HS-5 (cell line): ENCODE measurements at regions not wholly inside any gene's neighbourhood (a gene's known extent, or its start where the extent isn't known, plus 50 kb on each side); places are given as distances from the start of the nearest gene placed in this dataset.
A peak's percentile ranks its signal among the peaks of the same experiment; 100 is the strongest.
"Not testable (repeated sequence)": the region's sequence is repeated elsewhere in the genome, so short reads cannot be mapped to it uniquely, and the experiment has no call there.

ENCODE experiments used
- DNase-seq: peaks from one replicate; pipeline ENCODE4 v3.0.0-alpha.2; 2012; ENCODE audit warnings: low read depth

DNA sequence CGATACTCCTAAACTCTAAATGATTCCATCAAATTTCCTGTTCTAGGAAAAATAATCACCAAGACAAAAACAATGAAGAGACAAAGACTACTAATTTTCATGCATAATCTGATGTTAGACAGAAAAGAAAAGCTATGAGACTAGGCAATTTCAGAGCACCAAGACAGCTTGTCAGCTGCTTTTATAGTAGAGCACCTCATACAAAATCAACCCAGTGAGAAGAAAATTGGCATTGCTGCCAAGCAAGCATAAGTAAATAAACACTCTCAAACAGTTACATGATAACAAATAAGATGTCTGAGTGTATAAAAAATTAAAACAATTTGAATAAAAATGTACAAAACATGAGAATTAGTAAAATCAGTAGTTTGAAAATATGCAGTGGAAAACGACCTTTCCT is 1544.6 kb downstream of the C4orf33 start:
- DNase-seq, result no peak

DNA sequence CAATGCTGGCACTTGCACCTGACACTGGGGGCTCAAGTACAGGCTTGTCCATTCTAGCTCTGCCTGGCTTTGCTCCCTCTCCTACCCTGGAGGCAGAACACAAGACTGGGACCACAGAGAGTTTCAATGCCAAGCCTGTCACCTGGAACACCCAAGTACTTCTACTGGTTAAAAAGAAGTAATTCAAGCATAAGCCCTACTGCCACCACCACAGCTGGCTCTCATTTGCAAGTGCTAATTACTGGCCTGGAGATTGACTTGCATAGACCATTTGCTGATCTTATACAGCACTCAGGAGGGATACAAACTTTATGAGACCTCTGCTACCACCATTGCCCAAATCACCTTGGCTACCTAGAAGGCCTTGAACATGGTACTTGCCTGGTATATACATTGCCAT is 1550.9 kb downstream of the C4orf33 start:
- DNase-seq, result no peak

DNA sequence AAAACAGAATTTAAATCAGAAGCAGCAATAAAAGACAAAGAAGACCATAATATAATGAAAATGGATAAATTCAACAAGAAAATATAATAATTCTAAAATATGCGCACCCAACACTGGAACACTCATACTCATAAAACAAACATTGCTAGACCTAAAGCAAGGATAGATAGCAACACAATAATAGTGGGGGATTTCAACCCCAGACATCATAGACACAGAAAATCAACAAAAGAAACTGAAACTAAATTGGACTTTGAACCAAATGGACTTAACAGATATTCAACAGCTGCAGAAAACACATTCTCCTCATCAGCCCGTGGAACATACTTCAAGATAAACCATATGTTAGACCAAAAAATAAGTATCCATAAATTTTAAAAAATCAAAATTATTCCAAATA is 1552.6 kb downstream of the C4orf33 start:
- no peak for DNase-seq

DNA sequence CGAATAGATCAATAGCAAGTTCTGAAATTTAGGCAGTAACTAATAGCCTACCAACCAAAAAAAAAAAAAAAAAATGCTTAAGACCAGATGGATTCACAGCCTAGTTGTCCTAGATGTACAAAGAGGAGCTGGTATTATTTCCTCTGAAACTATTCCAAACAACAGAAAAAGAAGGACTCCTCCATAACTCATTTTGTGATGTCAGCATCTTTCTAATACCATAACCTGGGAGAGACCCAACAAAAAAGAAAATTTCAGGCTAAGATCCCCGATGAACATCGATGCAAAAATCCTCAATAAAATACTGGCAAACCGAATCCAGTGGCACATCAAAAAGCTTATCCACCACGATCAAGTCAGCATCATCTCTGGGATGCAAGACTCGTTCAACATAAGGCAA is 1557.9 kb downstream of the C4orf33 start:
- DNase-seq, result no peak

DNA sequence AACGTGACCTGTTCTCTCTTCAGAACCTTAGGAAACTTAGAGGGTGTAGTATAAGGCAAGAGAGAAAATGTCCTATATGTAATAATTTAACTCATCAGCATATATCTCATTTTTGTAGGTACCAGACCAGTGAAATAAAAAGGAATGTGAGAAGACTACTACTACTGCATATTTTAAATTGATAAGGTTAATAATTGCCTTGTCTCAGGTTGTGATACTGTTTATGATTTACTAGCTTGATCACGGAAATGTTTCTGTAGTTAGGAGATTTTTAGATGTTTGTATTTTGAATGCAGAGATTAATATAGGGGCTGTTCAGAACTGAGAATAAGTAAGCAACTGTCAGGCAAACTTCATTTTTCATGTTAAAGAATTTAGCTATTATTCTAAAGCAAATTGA is 1563.4 kb downstream of the C4orf33 start:
- DNase-seq, result no peak

DNA sequence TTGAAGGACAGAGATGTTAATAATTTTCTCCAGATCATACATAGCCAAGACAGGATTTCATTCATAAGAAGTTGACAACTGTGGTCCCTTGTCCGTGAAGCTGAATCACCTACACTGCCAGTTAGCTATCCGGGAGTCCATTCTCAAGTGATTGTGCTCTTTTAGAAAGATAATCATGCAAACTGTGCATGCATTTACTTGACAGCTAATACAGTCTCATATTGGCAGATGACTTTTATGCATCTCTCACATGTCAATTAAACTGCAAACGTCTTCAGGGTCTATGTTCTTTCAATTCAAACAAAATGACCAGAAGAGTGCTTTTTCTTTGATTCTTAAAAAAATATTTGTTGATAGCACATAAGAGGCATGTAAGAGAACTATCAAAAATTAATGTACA is 1572.9 kb downstream of the C4orf33 start:
- DNase-seq, result no peak

DNA sequence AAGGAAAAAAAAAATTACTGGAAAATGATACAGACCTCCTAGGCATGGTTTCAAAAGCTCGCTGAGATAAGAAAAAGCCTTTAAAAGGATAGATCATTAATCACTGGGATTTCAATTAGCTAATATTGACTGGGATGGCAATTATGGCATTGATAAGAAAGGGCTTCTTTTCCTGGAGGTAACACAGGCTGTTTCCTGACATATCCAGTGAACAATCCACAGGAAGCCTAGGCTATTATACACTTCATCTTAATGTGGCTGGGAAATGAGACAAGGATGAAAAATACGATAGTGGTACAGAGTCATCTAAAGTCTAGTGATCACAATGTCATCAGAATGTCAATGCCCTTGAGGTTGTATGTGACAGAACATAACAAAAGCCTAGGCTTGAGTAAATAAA is 1579.3 kb downstream of the C4orf33 start:
- no peak for DNase-seq

DNA sequence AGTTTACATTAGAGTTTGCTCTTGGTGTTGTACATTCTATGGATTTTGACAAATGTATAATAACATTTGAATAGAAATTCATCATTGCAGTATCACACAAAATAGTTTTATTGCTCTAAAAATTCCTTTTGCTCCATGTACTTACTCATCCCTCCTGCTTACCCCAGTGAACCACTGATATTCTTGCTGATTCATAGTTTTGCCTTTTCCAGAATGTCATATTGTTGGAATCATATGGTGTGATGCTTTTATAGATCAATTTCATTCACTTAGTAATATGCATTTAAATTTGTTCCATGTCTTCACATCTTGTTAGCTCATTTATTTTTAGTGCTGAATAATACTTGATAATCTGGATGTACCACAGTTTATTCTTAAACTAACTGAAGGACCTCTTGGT is 1593.2 kb downstream of the C4orf33 start:
- peak; percentile 51 for DNase-seq

DNA sequence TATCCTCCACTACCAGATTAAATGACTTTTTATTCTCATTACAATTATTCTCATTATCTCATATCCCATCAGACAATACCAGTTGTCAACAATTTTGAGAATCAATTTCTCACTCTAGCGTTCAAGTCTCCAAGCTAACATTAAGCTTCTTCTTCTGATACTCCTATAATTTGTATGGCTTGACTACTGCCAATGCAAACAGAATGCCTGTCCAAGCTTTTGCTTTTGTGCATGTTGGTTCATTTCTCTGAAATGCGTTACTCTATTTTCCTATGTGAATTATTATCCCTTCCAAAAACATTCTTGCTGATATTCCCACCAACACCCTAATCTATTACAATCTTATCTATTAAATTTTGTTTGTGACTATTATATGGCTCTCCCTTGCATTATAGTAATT is 1602.3 kb downstream of the C4orf33 start:
- DNase-seq, result no peak

DNA sequence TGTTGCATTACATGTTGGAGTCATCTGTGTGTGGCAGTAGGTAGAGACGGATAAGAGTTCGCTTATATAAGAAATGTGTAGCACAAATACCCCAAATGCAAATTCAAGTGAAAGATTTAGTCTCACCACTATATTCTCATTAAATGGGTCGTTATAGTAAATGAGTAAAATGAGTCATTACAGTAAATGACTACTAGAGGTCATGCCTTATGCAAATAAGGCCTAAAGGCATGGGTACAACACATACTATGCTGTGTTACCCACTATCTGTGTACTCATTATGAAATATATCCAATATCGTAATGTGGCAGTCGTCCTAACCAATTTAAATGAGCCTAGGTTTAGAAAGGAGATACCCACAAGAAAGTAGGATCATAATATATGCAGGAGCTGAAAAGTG is 1603.1 kb downstream of the C4orf33 start:
- DNase-seq, result no peak

DNA sequence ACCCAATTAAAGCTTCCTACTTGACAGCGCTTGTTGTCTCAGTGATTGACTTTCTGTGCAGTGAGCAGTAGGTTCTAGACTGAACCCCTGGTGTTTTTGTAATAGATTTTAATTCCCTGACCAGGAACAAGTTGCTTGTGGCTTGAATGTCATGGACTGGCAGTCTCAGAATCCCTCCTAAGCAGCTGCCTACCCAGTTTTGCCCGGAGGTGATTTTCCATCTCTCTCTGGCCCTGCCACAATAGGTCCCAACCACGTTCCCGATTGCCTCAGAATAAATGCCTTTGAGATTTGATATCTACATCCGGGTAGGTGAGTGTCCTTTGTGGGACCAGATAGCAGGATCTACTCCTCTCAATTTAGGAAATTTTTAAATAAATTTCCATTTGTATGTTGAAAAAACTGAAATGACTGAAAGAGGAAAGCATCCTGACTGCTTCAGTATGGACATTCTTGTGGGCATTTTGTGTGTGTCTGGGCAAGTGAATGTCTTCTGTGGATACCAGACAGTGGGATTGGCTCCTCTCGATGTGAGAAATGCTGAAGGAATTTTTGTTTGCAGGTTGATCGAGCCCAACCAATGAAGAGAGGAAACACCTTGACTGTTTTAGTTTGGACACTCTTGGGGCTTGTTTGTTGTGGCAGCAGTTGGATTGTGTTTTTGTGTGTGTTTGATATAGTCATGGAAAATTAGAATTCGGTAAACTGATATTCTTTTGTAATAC is 1607.4 kb downstream of the C4orf33 start:
- DNase-seq, result no peak

DNA sequence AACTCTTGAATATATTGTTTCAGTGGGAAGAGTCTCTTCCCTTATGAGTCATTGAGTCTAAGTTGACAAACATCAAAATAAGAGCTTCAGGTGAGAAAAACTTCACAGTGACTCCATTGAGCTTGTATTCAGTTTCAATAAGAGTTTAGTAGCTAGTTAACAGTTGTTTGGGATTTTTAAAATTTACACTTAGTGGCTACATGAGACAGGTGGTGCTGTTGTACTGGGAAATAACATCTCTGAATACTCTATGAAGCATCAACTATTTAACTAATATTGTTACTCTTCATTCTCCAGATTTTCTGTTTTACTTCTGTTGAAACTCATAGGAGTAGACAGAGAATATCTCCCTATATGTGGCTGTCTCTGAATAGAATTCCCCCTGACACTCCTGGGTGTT is 1609.1 kb downstream of the C4orf33 start:
- DNase-seq, result no peak

DNA sequence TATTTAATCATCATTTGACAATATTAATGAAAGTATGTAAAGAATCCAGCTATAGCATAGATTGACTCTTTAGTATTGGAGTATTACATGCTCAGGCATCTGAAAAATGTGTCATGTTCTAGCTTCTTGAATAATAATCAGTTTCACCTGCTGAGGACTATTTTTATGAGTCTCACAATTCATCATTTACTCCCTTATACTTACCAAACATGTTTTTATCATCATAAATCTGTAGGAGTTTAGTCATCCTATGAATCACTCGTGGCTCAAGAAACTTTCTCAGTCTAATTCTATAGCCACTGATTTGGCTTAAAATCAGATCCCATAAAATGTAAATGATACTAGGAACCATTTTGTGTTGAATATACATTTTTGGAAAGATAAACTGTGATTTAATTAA is 1616.1 kb downstream of the C4orf33 start:
- peak; percentile 79 for DNase-seq

DNA sequence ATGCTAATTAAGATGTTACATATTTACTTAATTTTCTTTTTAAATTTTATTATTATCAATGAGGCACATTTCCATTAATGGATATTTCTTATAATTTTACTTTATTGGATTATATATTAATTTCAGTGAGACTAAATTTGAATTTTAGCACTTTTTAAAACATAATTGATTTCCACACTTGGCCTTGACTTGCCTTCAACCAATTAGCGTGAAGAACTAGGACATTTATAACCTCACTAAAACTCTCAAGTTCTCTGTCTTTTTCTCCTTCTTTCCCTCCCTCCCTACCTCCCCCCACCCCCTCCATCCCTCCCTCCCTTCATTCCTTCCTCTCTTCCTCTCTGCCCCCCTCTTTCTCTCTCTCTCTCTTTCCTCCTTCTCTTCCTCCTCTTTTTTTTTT is 1618.1 kb downstream of the C4orf33 start:
- DNase-seq, result no peak

DNA sequence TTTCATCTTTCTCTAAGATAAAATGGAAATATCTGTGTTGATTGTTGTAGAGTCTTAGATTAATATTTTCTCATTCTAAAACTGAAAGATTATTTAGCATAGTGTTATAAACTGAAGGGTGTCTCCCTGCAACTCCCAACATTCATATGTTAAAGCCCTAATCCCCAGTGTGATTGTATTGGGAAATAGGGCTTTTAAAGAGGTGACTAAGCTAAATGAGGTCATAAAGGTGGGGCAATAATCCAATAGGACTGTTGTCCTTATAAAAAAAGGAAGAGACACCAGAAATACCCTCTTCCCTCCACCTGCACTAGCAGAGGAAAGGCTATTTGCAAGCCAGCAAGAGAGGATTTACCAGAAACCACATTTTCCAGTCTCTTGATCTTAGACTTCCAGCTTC is 1626.4 kb downstream of the C4orf33 start:
- DNase-seq, result peak; percentile 36

DNA sequence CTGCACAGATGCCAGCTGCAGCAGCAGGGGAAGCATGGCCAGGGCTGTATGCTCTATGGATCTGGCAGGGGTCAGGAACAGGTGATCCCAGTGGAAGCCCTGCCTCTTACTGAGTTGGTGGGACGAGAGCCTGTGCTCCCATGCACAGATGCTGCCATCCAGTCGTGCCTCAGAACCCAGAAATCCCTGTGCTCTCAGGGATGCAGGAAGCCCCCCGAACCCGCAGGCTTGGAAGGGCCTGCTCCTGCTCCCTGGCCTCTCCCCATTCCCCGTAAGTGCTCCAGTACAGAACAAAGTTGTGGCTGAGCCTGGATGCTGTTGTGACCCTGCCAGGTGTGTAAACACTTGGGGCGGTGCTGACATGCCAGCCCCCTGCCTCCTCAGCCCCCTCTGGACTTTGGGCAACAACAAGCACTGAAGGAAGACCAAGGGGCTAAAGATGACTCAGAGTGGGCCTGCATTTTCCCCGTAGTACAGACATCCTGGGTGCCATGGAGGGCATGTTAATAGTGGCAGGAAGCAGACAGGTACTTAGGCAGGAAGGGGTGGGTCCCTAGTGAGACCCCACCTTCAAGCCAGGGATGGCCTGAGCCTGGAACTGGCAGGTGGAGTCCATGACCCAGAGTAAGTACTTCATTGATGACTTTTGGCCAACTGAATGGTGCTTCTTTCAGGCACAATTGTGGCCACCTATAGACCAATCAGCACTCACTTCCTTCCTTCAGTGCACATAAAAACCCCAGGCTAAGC is 1640.7 kb downstream of the C4orf33 start:
- DNase-seq, result no peak

DNA sequence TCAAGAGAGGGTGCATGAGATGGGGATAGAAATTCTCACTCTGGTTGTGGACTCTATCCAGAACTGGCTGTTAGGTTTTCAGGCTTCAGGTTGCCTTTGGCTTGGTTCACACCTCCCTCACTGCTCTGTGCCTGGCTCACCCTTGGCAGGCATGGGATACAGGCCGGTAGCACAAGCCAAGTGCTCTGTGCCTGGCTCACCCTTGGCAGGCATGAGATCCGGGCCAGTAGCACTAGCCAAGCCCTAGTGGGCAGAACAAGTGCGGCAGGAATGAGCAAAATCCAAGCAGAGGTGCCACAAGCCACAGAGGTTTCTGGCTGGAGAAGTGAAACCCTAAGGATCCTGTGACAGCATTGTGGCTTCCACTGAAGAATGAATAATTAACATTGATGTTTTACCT is 1642.3 kb downstream of the C4orf33 start:
- DNase-seq, result no peak

DNA sequence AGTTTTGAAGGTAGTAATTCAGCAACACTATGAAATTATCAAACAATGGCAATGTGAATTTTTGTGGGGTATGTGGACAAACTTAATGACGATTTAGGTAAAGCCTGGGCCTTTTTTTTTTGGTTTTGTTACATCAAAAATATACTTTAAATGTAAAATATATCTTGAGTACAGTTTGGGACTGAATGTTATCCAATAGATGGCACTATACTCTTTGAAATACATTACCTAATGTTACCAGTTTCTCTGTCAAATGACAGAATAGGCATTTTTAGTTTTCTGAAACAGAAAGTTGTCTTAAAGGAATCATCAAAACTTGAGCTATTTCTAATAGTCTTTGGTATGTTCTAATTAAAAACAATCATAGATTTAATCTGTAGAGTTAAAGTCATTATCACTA is 1651.9 kb downstream of the C4orf33 start:
- no peak for DNase-seq

DNA sequence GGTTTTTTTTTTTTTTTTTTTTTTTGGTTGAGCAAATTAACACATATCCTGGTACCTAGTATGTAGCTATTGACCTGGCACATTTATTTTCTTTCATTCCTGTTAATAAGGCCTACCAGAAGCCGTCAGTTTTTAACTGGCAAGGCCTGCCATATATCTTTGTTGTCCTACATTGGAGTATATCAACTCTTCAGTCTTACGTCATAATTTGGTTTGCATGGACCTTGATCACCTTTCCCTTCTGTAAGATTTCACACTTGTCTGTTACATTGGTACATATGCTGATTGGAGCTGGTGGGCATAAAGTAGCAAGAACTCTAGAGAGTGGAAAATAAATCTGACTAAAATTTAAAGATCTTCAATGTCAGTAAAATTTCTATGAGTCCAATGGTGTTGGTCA is 1658.0 kb downstream of the C4orf33 start:
- no peak for DNase-seq

DNA sequence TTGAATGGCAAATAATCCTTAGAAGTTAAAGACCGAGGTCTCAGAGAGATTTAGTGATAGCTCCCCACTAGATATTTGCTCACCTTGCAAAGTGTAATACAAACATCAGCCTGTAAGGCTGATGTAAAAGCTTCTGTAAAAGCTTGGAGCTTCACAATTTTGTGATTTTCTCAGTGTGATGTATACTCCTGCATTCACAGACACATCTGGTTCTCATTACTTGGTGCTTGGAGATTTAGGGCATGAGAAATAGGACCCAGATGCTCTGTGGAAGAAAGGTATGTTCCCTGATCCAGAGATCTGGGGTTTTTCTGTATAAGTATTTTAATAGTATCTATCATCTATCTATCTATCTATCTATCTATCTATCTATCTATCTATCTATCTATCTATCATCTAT is 1664.3 kb downstream of the C4orf33 start:
- no peak for DNase-seq

DNA sequence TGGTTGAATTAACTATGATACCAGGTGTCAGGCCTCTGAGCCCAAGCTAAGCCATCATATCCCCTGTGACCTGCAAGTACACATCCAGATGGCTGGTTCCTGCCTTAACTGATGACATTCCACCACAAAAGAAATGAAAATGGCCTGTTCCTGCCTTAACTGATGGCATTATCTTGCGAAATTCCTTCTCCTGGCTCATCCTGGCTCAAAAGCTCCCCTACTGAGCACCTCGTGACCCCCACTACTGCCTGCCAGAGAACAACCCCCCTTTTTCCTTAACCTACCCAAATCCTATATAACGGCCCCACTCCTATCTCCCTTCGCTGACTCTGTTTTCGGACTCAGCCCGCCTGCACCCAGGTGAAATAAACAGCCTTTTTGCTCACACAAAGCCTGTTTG is 1671.4 kb downstream of the C4orf33 start:
- DNase-seq, result not testable (repeated sequence)

DNA sequence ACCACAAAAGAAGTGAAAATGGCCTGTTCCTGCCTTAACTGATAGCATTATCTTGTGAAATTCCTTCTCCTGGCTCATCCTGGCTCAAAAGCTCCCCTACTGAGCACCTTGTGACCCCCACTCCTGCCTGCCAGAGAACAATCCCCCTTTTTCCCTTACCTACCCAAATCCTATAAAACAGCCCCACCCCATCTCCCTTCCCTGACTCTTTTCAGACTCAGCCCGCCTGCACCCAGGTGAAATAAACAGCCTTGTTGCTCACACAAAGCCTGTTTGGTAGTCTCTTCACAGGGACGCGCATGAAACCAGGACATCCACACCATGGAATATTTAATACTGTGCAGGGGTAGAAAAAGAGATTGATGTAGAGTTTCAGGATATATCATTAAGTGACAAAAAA is 1677.0 kb downstream of the C4orf33 start:
- DNase-seq, result not testable (repeated sequence)

DNA sequence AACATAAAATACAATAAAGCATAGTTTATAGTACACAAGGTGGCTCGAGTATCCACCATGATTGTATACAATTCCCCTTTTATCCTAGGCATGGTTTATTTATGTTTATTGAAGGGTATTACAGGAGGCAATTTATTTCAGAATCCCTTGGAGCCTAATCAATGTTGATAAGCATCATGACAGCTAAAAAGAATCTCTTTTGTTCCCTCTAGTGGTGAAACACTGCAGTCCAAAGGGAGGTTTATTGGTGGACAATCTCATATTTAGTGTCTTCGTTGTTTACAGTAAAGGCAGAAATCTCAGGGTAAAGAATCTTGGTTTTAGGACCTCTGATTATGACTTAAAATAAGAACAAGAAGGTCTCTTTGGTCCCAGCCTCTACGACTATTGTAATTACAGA is 1712.5 kb downstream of the C4orf33 start:
- no peak for DNase-seq
